Upper lobe of left lung (tissue), 4 donors: ENCODE measurements at regions not wholly inside any gene's neighbourhood (a gene's known extent, or its start where the extent isn't known, plus 50 kb on each side); places are given as distances from the start of the nearest gene placed in this dataset.

Experiments used
- CTCF ChIP-seq, 6 experiments: fragments of 450-650 bp in 4 of 6; fragments of 200-600 bp in 2 of 6; sonication (generic) in 2 of 6; IDR thresholded peaks; one replicate each; pipeline ENCODE4 v1.5.1; 2016 to 2019; ENCODE audit warnings: antibody characterized with exemption in 6 of 6
- EP300 ChIP-seq, 4 donors: sonication (generic); formaldehyde crosslinking; IDR thresholded peaks; one replicate each; pipeline ENCODE4 v1.5.1; 2017; ENCODE audit warnings: antibody characterized with exemption in 4 of 4, control low read depth in 2 of 4
- POLR2AphosphoS5 ChIP-seq, 2 donors: sonication (generic); formaldehyde crosslinking; IDR thresholded peaks; one replicate each; pipeline ENCODE4 v1.5.1; 2017; ENCODE audit warnings: antibody characterized with exemption in 2 of 2

GRCh38 chr2:57550912-57551311 lies 495.7 kb upstream of the VRK2 start:
- no peak for TF ChIP-seq CTCF (IDR thresholded peaks at IDR 0.05)
- no peak for TF ChIP-seq POLR2AphosphoS5 (IDR thresholded peaks at IDR 0.05)
- TF ChIP-seq EP300 (IDR thresholded peaks at IDR 0.05), result no peak
